ENCODE measurements at regions not wholly inside any gene's neighbourhood (a gene's known extent, or its start where the extent isn't known, plus 50 kb on each side); places are given as distances from the start of the nearest gene placed in this dataset.
"Not testable (repeated sequence)": the region's sequence is repeated elsewhere in the genome, so short reads cannot be mapped to it uniquely, and the experiment has no call there.

DNA sequence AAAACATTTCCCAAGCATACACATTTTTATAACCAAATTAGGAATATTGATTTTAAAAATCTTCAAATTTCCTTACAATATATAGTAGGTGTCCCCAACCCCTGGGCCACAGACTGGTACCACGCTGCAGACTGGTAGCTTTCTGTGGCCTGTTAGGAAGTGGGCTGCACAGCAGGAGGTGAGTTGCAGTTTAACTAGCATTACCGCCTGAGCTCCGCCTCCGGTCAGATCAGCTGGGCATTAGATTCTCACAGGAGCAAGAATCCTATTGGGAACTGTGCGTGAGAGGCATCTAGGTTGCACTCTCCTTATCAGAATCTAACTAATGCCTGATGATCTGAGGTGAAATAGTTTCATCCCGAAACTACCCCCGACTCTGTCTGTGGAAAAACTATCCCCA, 62.1 kb downstream of the ZWINT start:
- DNase-seq (ENCODE audit: low read depth), result no peak

DNA sequence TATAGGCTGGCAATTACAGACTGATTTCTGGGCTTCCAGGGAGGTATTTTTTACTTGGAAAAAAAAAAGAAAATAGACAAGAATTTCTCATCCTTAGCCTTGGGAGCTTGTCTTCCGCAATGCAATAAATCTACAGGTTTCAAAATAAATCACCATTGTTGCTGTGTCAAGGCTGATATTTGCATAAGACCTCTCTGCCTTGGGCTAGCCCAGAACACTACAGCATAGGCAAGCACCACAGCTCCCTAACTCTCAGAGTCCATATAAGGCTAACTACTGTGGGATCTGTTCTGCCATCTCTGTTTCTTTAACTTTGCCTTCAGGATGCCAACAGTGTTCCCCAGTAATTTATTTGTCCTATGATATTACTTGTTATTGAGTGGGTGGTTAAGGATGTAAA, 64.4 kb downstream of the ZWINT start:
- DNase-seq (ENCODE audit: low read depth), result no peak

DNA sequence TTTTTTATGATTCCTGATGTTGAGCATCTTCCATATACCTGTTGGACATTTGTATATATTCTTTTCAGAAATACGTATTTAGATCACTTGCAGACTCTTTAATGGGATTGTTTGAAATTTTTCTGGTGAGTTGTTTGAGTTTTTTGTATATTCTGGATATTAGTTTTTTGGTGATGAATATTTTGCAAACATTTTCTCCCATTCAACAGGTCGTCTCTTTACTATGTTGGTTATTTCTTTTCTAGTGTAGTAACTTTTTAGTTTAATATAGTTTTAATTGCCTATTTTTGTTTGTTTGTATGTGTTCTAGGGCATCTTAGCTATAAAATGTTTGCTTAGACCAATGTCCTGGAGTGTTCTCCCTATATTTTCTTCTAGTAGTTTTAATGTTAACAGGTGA, 72.7 kb downstream of the ZWINT start:
- DNase-seq (ENCODE audit: low read depth), result no peak

DNA sequence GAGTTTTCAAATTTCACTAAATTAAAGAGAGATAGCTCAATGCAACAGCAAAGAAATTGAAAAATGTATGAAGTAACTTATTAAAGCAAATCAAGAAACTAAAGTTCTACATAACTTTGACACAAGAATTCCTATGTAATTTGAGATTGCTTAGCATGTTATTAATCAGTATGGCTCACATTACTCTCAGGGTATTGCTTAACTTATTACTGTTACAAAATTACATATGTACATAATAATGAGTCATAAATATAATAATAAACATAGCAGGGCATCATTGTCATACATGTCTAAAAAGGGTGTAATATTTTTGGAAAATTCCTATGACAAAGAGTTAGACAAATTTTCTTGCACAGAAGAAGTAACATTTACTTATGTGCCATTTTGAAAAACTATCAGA, 75.0 kb downstream of the ZWINT start:
- no peak for DNase-seq (ENCODE audit: low read depth)

DNA sequence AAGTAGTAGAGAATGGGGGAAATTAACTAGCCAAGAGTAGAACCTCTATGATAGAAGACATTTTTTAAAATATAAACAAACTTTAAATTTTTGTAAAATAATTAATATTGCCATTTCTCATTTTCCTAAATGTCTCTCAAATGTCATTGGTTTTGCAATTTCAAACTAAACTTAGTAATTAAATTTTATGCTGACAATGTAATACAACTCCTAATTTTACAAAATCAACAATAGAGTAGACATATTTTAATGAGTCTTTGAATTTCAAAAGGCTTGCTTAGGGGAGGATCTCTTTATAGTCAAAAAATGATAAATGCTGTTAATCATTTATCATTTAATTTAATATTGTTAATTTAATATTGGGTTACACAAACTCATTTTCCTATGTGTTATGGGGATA, 81.8 kb downstream of the ZWINT start:
- DNase-seq (ENCODE audit: low read depth), result no peak

DNA sequence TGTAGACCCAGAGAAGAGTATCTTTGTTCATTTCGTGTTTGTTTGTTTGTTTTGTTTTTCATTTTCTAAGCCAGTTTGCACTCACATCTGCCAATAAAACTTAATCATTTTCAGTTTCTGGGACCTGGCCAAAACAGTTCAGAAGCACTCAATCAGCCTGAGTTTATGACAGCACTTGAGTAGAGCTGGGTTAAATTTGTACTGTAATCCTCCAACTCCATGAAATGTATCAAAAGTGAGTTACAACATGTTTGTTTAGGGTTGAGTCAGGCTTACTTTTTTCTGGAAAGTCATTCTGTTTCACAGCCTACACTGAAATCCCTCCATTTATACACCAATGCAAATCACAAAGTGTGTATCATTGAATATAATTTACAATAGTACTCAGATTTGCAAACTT, 91.9 kb downstream of the ZWINT start:
- DNase-seq (ENCODE audit: low read depth), result no peak

DNA sequence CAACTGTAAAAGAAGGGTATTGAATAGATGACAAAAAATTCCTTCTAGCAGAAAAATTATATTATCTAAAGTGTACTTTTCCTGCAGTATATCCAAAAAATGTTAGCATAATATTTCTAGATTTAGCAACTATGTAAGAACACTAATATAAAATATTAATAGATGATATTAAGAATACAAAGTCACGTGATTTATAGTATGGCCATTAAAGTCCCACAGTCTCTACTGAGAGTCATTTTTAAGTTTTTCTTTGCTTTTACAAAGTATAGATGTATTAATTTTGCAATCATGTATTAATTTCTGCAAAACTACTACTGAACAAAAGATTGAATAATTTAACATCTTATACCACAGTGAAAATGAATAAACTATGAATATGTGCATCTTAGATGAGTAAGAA, 94.9 kb downstream of the ZWINT start:
- no peak for DNase-seq (ENCODE audit: low read depth)

DNA sequence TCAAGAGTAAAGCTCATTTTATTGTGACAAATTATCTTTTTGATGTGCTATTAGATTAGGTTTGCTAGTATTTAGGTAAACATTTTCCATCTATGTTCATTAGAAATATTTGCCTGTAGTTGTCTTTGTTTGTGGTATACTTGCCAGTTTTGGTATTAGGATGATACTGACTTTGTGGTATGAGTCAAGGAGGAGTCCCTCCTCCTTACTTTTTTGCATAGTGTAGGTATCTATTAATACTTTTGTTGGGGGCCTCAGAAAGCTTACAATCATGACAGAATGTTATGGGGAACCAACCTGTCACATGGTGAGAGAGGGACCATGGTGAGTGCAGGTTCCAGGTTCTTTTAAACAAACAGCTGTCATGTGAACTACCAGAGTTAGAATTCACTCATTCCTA, 102.1 kb downstream of the ZWINT start:
- DNase-seq (ENCODE audit: low read depth), result no peak

DNA sequence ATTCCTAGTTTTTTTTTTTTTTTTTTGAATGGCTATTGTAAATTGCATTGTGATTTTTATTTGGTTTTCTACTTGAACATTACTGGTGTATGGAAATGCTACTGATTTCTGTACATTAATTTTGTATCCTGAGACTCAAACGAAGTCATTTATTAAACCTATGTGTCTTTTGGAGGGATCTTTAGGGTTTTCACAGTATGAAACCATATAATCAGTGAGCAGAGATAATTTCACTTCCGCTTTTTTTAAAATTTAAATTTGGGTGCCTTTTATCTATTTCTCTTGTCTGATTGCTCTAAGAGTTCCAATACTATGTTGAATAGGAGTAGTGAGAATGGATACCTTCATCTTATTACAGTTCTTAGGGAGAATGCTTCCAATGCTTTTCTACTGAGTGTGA, 102.7 kb downstream of the ZWINT start:
- DNase-seq (ENCODE audit: low read depth), result no peak

- DNase-seq (ENCODE audit: low read depth), result no peak
Measured at GRCh38 chr10:56255298-56255697, 105.8 kb downstream of the ZWINT start.

GRCh38 chr10:56240471-56240870, 120.6 kb downstream of the ZWINT start:
- no peak for DNase-seq (ENCODE audit: low read depth)

DNA sequence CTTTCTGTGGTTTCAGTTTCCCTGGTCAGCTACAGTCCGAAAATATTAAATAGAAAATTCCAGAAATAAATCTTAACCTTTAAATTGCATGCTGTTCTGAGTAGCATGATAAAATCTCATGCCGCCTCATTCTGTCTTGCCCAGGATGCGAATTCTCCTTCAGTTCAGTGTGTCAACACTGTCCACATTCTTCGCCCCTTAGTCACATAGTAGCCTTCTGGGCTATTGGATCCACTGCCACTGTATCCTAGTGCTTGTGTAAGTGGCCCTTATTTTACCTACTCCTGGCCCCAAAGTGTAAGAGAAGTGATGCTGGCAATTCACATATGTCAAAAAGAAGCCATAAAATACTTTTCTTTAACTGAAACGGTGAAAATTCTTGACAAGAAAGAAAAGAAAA, 129.6 kb downstream of the ZWINT start:
- DNase-seq (ENCODE audit: low read depth), result no peak

DNA sequence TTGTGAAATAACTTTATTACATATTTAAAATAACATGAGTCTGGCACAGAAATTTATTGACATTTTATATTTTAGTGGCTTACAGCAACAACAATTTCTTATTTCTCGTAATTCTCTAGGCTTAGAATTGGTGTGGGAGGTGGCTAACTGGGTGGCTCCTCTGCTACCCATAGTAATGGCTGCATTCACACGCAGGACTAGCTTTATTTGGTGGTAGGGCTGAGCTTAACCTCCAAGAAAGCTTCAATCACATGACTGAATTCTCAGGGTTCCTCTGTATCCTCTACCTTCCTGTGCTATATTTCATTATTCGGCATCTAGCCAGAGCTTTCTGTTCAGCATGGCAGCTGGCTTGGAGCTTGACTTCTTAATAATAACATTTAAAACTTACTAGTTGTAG, 138.8 kb downstream of the ZWINT start:
- no peak for DNase-seq (ENCODE audit: low read depth)

- DNase-seq (ENCODE audit: low read depth), result no peak
Measured at GRCh38 chr10:56212951-56213350, 148.1 kb downstream of the ZWINT start.

GRCh38 chr10:56181607-56182006, 179.5 kb downstream of the ZWINT start:
- DNase-seq (ENCODE audit: low read depth), result no peak

GRCh38 chr10:56178210-56178609, 182.8 kb downstream of the ZWINT start:
- no peak for DNase-seq (ENCODE audit: low read depth)

- DNase-seq (ENCODE audit: low read depth), result not testable (repeated sequence)
Measured at GRCh38 chr10:56155091-56155513, 206.0 kb downstream of the ZWINT start.

- DNase-seq (ENCODE audit: low read depth), result no peak
Measured at GRCh38 chr10:56146806-56147205, 214.3 kb downstream of the ZWINT start.

- DNase-seq (ENCODE audit: low read depth), result no peak
Measured at GRCh38 chr10:56142092-56142728, 218.8 kb downstream of the ZWINT start.

DNA sequence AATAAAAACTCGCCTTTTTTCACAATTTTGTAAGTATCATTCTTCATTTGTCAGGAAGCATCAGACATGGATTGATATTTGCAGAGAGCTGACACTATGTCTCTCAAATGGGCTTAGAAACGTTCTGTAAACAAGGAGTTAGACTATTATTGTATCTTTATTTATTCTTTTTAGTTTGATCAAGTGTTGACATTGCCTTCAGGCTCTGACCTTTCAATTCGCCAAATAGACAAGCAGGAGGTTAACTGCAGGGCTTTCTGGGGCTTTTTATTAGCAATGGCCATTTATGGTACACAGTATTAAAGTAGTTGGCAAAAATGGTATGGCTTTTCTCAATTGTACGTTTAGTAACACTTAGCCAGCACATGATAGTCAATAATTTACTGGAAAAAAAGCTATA, 221.7 kb downstream of the ZWINT start:
- no peak for DNase-seq (ENCODE audit: low read depth)

DNA sequence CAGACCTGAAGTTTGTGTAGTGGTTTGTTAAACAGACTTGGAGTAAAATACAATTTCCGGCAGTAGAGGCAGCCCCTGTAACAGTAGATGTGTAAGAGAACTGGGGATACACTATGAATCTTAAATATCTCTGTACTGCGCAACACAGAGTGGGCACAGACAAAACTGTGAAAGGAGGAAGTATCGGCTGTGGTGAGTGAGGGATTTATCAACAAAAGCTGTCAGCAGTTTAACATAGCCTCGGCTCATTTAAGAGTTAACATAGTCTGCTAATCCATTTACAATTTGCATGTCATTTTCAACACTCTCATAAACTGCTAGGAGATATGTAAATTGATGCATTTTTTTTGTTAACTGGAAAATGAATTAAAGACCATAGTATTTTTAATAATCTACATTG, 225.2 kb downstream of the ZWINT start:
- DNase-seq (ENCODE audit: low read depth), result no peak

DNA sequence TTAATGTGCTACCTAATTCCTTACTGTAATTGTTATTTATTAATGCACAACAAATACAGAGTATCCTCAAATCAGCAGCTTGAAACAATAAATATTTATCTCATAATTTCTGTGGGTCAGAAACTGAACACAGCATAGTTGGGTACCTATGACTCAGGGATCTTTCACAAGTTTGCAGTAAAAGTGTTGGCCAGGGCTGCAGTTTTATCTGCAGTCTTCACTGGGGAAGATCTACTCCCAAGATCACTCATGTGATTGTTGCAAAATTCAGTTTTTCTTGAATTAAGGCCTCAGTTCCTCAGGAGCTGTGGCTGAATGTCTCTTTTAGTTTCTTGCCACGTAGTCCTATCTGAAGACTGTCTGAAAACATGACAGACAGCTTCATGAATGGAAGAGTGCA, 237.8 kb downstream of the ZWINT start:
- no peak for DNase-seq (ENCODE audit: low read depth)

- no peak for DNase-seq (ENCODE audit: low read depth)
Measured at GRCh38 chr10:56116684-56117083, 244.4 kb downstream of the ZWINT start.

DNA sequence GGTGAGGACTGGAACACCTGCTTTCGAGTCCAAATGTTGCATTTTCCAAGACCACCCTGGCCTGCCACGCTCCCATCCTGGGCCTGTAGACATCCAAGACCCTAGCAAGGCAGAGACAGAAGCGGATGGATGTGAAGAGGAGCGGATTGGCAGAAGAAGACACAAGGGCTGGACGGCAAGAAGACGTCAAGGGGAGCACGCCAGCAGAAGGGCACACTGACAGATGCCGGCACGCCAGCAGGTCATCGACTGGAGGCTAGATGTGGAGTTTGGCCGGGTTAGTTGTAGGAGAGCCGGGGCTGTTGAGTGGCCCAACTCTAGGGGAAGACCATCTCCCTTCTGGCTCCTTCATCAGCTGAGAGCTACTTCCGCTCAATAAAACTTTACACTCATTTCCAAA, 251.6 kb downstream of the ZWINT start:
- no peak for DNase-seq (ENCODE audit: low read depth)

DNA sequence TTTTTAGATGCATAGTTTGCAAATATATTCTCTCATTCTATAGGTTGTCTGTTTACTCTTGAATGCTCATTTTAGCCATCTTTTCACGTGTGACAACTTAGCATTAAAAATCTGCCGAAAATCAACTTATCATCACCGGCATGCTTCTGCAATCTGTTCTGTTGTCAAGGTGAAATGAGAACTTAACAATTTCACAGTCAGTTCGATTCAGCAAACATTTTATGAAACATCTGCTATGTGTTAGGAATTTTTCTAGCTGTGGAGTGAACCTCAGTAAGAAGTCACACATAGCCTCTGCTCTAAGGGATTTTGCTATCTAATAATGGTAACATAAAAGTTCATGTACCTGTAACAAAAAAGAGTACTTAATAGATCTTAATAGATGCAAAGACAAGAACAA, 256.1 kb downstream of the ZWINT start:
- DNase-seq (ENCODE audit: low read depth), result no peak
